Naive thymus-derived CD4-positive, alpha-beta T cell (primary cell): ENCODE measurements at regions not wholly inside any gene's neighbourhood (a gene's known extent, or its start where the extent isn't known, plus 50 kb on each side); places are given as distances from the start of the nearest gene placed in this dataset.

Source experiments
- ATAC-seq: fragments of 150-1000 bp; cut with Tn5 transposase; 2 replicates; pipeline ENCODE4 v1.10.0; 2021; ENCODE audit warnings: mild to moderate bottlenecking, moderate library complexity
- CTCF ChIA-PET: fragments of 350-600 bp; sonication (Branson Sonifier 250); formaldehyde crosslinking; loops from one replicate; lab custom pipeline; 2021; ENCODE audit warnings: antibody characterized with exemption; lab: Charles Lee
- POLR2A ChIA-PET: fragments of 350-600 bp; sonication (Branson Sonifier 250); formaldehyde crosslinking; loops from one replicate; lab custom pipeline; 2021; ENCODE audit warnings: antibody characterized with exemption, inconsistent platforms; lab: Charles Lee
- DNase-seq, 9 donors: peaks; one replicate each; pipeline versions ENCODE4 v3.0.0 to v3.0.0-alpha.2; 2020 to 2022; ENCODE audit warnings: mixed read lengths in 1 of 9
- H3K27ac ChIP-seq: one replicate; pipeline ENCODE4 v1.7.0; 2013; ENCODE audit warnings: mild to moderate bottlenecking, low read depth, low read length, moderate library complexity
- H3K27me3 ChIP-seq, 2 donors: one replicate each; pipeline ENCODE4 v1.7.0; 2013; ENCODE audit warnings: low read length in 2 of 2, mild to moderate bottlenecking in 2 of 2, moderate library complexity in 2 of 2; ENCODE audit not compliant: control insufficient read depth in 2 of 2, insufficient read depth in 2 of 2
- H3K36me3 ChIP-seq, 3 experiments: 1 replicate in 2 of 3; 2 replicates in 1 of 3; pipeline ENCODE4 v1.7.0; 2013; ENCODE audit warnings: low read length in 3 of 3, mild to moderate bottlenecking in 3 of 3, moderate library complexity in 1 of 3; ENCODE audit not compliant: insufficient read depth in 3 of 3, control insufficient read depth in 2 of 3
- H3K4me1 ChIP-seq, 2 donors: one replicate each; pipeline ENCODE4 v1.7.0; 2013; ENCODE audit warnings: low read length in 2 of 2, mild to moderate bottlenecking in 2 of 2, moderate library complexity in 1 of 2; ENCODE audit not compliant: control insufficient read depth in 2 of 2, insufficient read depth in 2 of 2
- H3K4me3 ChIP-seq: 2 replicates; pipeline ENCODE4 v1.7.0; 2013; ENCODE audit warnings: mild to moderate bottlenecking, low read length
- H3K9me3 ChIP-seq, 3 experiments: 1 replicate in 2 of 3; 2 replicates in 1 of 3; pipeline ENCODE4 v1.7.0; 2013; ENCODE audit warnings: low read length in 3 of 3; ENCODE audit not compliant: control insufficient read depth in 2 of 3
- H3K27ac Mint-ChIP-seq, 9 donors: one replicate each; pipeline ENCODE4 v1.8.0; 2020 to 2022; ENCODE audit warnings: mixed read lengths in 9 of 9, mild to moderate bottlenecking in 8 of 9, moderate library complexity in 5 of 9, inconsistent platforms in 2 of 9
- H3K27me3 Mint-ChIP-seq, 5 donors: one replicate each; pipeline ENCODE4 v1.8.0; 2021 to 2022; ENCODE audit warnings: mixed read lengths in 5 of 5, mild to moderate bottlenecking in 1 of 5
- H3K36me3 Mint-ChIP-seq, 5 donors: one replicate each; pipeline ENCODE4 v1.8.0; 2020 to 2022; ENCODE audit warnings: mixed read lengths in 5 of 5, mild to moderate bottlenecking in 3 of 5, inconsistent platforms in 1 of 5
- H3K4me1 Mint-ChIP-seq, 7 donors: one replicate each; pipeline ENCODE4 v1.8.0; 2020 to 2022; ENCODE audit warnings: mixed read lengths in 7 of 7, mild to moderate bottlenecking in 3 of 7, inconsistent platforms in 1 of 7
- H3K4me3 Mint-ChIP-seq, 10 donors: one replicate each; pipeline ENCODE4 v1.8.0; 2020 to 2022; ENCODE audit warnings: mild to moderate bottlenecking in 10 of 10, mixed read lengths in 10 of 10, moderate library complexity in 6 of 10, inconsistent platforms in 2 of 10
- H3K9me3 Mint-ChIP-seq, 11 donors: one replicate each; pipeline ENCODE4 v1.8.0; 2020 to 2022; ENCODE audit warnings: mixed read lengths in 11 of 11, mild to moderate bottlenecking in 4 of 11, inconsistent platforms in 1 of 11, moderate library complexity in 1 of 11
- intact Hi-C, 2 donors: fragments of 100-400 bp; cut with micrococcal nuclease; formaldehyde crosslinking; loops; one replicate each; pipeline ENCODE4 v1.15.1; 2023

DNA sequence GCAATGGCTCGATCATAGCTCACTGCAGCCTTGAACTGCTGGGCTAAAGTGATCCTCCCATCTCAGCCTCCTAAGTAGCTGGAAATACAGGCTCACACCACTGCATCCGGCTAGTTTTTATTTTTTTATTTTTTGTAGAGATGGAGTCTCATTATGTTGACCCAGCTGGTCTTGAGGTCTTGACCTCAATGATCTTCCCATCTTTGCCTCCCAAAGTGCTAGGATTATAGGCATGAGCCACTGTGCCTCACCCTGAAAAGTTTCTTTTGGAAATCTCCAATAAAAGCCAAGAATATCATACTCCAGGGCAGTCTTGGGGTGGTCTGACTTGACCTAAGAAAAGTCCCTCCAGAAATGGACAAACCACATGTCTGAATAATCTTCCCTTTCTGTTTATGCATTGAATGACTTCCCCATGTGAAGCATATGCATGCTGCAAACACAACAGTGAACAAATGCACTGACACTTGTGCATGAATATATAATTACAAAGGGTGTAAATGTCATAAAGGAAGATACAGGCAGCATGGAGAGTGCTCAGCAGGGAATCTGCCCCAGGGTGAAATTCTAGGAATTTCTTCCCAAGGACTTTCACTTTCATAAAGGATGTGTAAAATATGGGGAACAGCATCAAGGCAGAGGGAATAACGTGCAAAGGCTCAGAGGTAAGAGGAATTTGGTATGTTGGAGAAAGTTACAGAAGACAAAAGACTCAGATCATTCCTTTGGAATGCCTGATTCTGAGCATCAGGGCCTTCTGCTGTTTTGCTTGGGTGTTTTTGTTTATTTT is 142.4 kb upstream of the LYZL1 start:
- peaks cover 0 to 9% (median 0%) of the 10 kb centered on the region in 7 donors for H3K4me1 Mint-ChIP-seq
- DNase-seq = no peak
- H3K4me3 Mint-ChIP-seq = no peak overlapping the region
- ChIA-PET CTCF (no interaction called here), POLR2A (no interaction called here)
- no peak overlapping the region for H3K27ac Mint-ChIP-seq
- Histone ChIP-seq H3K27ac (no peak overlapping the region), H3K36me3 (no peaks in the 10 kb centered on the region), H3K27me3 (no peaks in the 10 kb centered on the region), H3K9me3 (no peaks in the 10 kb centered on the region), H3K4me3 (no peak overlapping the region), H3K4me1 (no peaks in the 10 kb centered on the region)
- ATAC-seq = no peak
- H3K9me3 Mint-ChIP-seq = peaks cover 0 to 2% (median 0%) of the 10 kb centered on the region in 11 donors
- no peaks in the 10 kb centered on the region for H3K36me3 Mint-ChIP-seq
- peaks cover 15 to 34% (median 29%) of the 10 kb centered on the region in 5 donors for H3K27me3 Mint-ChIP-seq
- intact Hi-C loops = no loop called here

GRCh38 chr10:29150010-29150409 is 138.9 kb upstream of the LYZL1 start:
- Histone ChIP-seq H3K9me3 (no peaks in the 10 kb centered on the region), H3K4me3 (no peak overlapping the region), H3K36me3 (no peaks in the 10 kb centered on the region), H3K27ac (no peak overlapping the region), H3K4me1 (no peaks in the 10 kb centered on the region), H3K27me3 (no peaks in the 10 kb centered on the region)
- Mint-ChIP-seq H3K27ac (no peak overlapping the region), H3K27me3 (peaks cover 0 to 20% (median 7%) of the 10 kb centered on the region in 5 donors), H3K9me3 (peaks cover 0 to 2% (median 0%) of the 10 kb centered on the region in 11 donors), H3K4me1 (no peaks in the 10 kb centered on the region), H3K4me3 (no peak overlapping the region), H3K36me3 (no peaks in the 10 kb centered on the region)
- CTCF ChIA-PET = no interaction called here
- no peak for ATAC-seq
- DNase-seq = no peak
- intact Hi-C loops = no loop called here
- POLR2A ChIA-PET = no interaction called here

DNA sequence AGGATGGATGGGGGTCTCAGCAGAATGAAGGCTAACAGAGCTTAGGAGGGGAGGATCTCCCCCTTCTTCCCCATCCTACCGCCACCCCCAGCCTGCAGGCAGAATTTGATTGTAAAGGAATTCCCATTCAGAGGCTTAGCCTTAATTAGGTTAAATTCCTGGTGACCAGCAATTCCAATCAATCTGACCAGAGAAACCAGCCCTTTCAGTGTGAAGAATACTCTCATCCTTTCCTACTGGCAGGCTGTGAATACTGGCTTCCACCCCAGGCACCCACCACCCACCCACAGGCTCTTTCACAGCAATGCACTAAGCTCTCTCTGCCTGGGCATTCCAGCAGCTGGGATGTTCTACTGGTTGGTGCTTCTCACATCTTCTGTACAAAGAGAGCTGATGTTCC is 137.9 kb upstream of the LYZL1 start:
- ATAC-seq (no peak), DNase-seq (no peak)
- Mint-ChIP-seq H3K4me3 (no peak overlapping the region), H3K9me3 (no peaks in the 10 kb centered on the region), H3K27ac (no peak overlapping the region), H3K36me3 (no peaks in the 10 kb centered on the region), H3K27me3 (peaks cover 0 to 21% (median 5%) of the 10 kb centered on the region in 5 donors), H3K4me1 (no peaks in the 10 kb centered on the region)
- CTCF ChIA-PET = no interaction called here
- H3K27ac ChIP-seq = no peak overlapping the region
- H3K9me3 ChIP-seq = no peaks in the 10 kb centered on the region
- intact Hi-C loops = no loop called here
- POLR2A ChIA-PET = no interaction called here
- H3K4me1 ChIP-seq = no peaks in the 10 kb centered on the region
- no peaks in the 10 kb centered on the region for H3K27me3 ChIP-seq
- H3K4me3 ChIP-seq = no peak overlapping the region
- H3K36me3 ChIP-seq = no peaks in the 10 kb centered on the region

DNA sequence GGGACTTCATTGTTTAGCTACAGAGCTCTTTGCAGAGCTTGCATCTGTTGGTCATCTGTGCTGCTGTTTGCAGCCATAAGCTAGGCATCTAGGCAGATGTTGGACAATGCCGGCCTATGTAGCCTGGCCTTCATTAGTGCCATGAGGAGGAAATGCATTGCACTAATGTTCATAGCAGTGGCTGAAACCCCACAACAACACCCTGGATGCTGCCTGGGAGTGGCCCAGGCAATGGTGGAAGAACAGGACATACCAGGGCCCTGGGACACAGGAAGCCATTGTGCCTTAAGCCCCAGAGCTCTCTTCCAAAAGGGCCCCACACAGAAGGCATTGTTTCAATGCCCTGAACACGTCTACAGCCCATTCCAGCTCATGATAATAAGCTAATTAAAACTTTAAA is 131.5 kb upstream of the LYZL1 start:
- no peak overlapping the region for H3K27ac Mint-ChIP-seq
- Histone ChIP-seq H3K4me3 (no peak overlapping the region), H3K27ac (no peak overlapping the region), H3K27me3 (no peaks in the 10 kb centered on the region), H3K36me3 (no peaks in the 10 kb centered on the region), H3K9me3 (no peaks in the 10 kb centered on the region), H3K4me1 (no peaks in the 10 kb centered on the region)
- H3K9me3 Mint-ChIP-seq = peaks cover 0 to 4% (median 0%) of the 10 kb centered on the region in 11 donors
- ATAC-seq = no peak
- no peaks in the 10 kb centered on the region for H3K4me1 Mint-ChIP-seq
- H3K27me3 Mint-ChIP-seq = peaks cover 0 to 19% (median 11%) of the 10 kb centered on the region in 5 donors
- POLR2A ChIA-PET = no interaction called here
- no peak for DNase-seq
- CTCF ChIA-PET = no interaction called here
- H3K4me3 Mint-ChIP-seq = no peak overlapping the region
- no peaks in the 10 kb centered on the region for H3K36me3 Mint-ChIP-seq
- intact Hi-C loops = no loop called here

DNA sequence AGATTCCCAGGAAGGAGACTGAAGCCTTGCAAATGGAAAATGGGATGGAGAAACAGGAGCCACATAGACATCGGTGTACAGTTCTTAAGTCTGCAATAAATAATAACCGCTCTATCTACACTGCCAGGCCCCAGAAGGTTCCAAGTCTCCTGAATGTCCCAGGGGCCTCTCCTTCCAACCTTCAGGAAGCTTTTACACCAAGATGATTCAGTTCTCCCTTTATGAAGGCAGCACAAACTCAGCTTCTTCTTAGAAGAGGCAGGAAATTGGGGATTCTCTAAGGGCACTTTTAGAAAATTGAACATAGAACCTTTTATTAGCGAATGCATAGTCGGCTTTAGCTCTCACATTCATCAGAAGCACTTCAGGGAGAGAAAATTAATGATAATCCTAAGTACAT is 130.8 kb upstream of the LYZL1 start:
- Mint-ChIP-seq H3K4me3 (no peak overlapping the region), H3K27me3 (peaks cover 0 to 19% (median 11%) of the 10 kb centered on the region in 5 donors), H3K27ac (no peak overlapping the region), H3K9me3 (peaks cover 0 to 4% (median 0%) of the 10 kb centered on the region in 11 donors), H3K4me1 (no peaks in the 10 kb centered on the region), H3K36me3 (no peaks in the 10 kb centered on the region)
- H3K27ac ChIP-seq = no peak overlapping the region
- no peak for ATAC-seq
- no peak overlapping the region for H3K4me3 ChIP-seq
- H3K36me3 ChIP-seq = no peaks in the 10 kb centered on the region
- intact Hi-C loops = no loop called here
- ChIA-PET POLR2A (no interaction called here), CTCF (no interaction called here)
- DNase-seq = no peak
- no peaks in the 10 kb centered on the region for H3K4me1 ChIP-seq
- H3K27me3 ChIP-seq = no peaks in the 10 kb centered on the region
- H3K9me3 ChIP-seq = no peaks in the 10 kb centered on the region

DNA sequence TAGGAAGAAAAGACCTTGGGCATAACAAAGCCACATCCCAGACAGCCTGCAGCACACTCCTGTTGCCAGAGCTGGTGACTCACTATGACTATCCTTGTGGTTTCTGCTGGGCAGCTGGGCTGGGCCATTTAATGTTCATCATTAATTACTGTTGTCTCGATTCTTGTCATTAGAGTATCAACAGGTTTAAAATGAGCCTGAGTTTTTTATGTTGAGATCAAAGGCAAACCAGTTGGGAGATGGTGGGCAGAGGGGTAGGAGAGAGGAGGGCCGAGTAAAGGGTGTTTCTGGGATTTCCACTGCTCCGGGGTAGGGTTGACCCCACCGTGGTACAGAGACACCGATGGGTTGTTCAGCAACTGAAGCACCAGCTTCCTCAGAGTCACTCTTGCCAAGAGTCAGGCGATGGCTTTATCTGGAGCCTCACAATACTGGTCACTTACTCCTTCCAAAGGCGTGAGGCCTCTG is 128.7 kb upstream of the LYZL1 start:
- H3K36me3 ChIP-seq = no peaks in the 10 kb centered on the region
- peaks cover 0 to 22% (median 15%) of the 10 kb centered on the region in 5 donors for H3K27me3 Mint-ChIP-seq
- H3K9me3 Mint-ChIP-seq = peaks cover 0 to 10% (median 3%) of the 10 kb centered on the region in 11 donors
- no peak overlapping the region for H3K27ac Mint-ChIP-seq
- DNase-seq (no peak), ATAC-seq (no peak)
- no peak overlapping the region for H3K4me3 Mint-ChIP-seq
- H3K27me3 ChIP-seq = no peaks in the 10 kb centered on the region
- no peaks in the 10 kb centered on the region for H3K4me1 Mint-ChIP-seq
- H3K4me3 ChIP-seq = no peak overlapping the region
- H3K4me1 ChIP-seq = no peaks in the 10 kb centered on the region
- no peaks in the 10 kb centered on the region for H3K9me3 ChIP-seq
- intact Hi-C loops = no loop called here
- POLR2A ChIA-PET = no interaction called here
- CTCF ChIA-PET = no interaction called here
- H3K36me3 Mint-ChIP-seq = no peaks in the 10 kb centered on the region
- no peak overlapping the region for H3K27ac ChIP-seq

DNA sequence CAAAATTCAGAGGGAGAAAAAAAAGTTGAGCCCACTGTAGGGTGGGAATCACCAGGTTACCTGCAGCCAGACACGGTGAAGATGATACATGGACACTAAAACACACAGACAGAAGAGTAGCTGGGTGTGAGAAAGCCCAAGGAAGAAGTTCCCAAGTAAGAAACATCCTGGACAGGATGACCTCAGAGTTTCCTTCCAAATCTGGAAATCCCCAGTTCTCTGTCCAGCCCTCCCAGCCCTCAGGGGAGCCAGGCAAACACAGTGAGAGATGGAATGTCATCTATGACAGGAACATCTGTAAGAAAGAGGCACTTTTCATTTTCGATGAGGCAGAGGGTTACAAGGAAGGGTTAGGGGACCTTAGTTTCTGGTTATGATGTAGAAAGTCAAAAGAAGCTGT is 125.1 kb upstream of the LYZL1 start:
- H3K27me3 ChIP-seq = no peaks in the 10 kb centered on the region
- POLR2A ChIA-PET = no interaction called here
- CTCF ChIA-PET = no interaction called here

More for the DNA sequence above, 125.1 kb upstream of the LYZL1 start:
- peaks cover 0 to 22% (median 5%) of the 10 kb centered on the region in 11 donors for H3K9me3 Mint-ChIP-seq
- intact Hi-C loops = no loop called here
- H3K4me3 Mint-ChIP-seq = no peak overlapping the region
- no peak overlapping the region for H3K27ac Mint-ChIP-seq
- H3K4me1 Mint-ChIP-seq = no peaks in the 10 kb centered on the region
- ATAC-seq = no peak
- H3K36me3 Mint-ChIP-seq = no peaks in the 10 kb centered on the region
- no peaks in the 10 kb centered on the region for H3K9me3 ChIP-seq
- H3K27me3 Mint-ChIP-seq = peaks cover 0 to 13% (median 6%) of the 10 kb centered on the region in 5 donors
- no peaks in the 10 kb centered on the region for H3K36me3 ChIP-seq
- H3K4me3 ChIP-seq = no peak overlapping the region
- H3K27ac ChIP-seq = no peak overlapping the region
- no peak for DNase-seq
- no peaks in the 10 kb centered on the region for H3K4me1 ChIP-seq
